Epithelial cell of esophagus (primary cell): ENCODE measurements at regions not wholly inside any gene's neighbourhood (a gene's known extent, or its start where the extent isn't known, plus 50 kb on each side); places are given as distances from the start of the nearest gene placed in this dataset.

Experiments used
- DNase-seq: peaks from one replicate; pipeline ENCODE4 v3.0.0; 2010; ENCODE audit warnings: low read depth
- H3K4me3 ChIP-seq: 2 replicates; pipeline ENCODE4 v1.5.1; 2011; ENCODE audit warnings: mild to moderate bottlenecking, low read length, control low read depth
- CTCF ChIP-seq: IDR thresholded peaks from 2 replicates; pipeline ENCODE4 v1.5.1; 2011; ENCODE audit warnings: low read depth, mild to moderate bottlenecking, low read length, control low read depth, inconsistent platforms; ENCODE audit not compliant: insufficient read depth; ENCODE audit errors: missing control alignments

- no peak for DNase-seq
- H3K4me3 ChIP-seq, result no peak overlapping the region
- TF ChIP-seq CTCF, result no peak
Measured at GRCh38 chr18:64589000-64589399, 440.1 kb upstream of the LINC00305 start.

- DNase-seq, result peak; percentile 1
- no peak for TF ChIP-seq CTCF
- no peak overlapping the region for H3K4me3 ChIP-seq
Measured at GRCh38 chr18:64566456-64566855, 417.6 kb upstream of the LINC00305 start.

DNA sequence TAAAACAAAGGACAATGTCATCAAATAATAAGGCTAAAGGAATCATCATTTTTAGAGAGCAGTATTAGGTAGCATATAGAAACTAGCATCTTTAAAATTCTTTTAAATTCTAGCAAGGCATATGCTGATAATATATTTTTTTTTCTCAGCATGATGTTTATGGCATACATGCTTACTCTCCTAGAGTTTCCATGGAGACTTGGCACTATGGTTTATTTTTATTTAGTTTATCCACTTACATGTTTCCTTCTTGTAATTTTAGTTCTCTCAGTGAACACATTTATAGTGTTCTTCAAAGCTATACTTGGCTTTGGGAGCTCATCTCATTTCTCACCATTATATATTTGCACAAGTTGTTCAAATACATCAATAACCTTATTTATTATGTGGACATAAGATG is 413.8 kb upstream of the LINC00305 start:
- no peak for DNase-seq
- no peak for TF ChIP-seq CTCF
- H3K4me3 ChIP-seq, result no peak overlapping the region

DNA sequence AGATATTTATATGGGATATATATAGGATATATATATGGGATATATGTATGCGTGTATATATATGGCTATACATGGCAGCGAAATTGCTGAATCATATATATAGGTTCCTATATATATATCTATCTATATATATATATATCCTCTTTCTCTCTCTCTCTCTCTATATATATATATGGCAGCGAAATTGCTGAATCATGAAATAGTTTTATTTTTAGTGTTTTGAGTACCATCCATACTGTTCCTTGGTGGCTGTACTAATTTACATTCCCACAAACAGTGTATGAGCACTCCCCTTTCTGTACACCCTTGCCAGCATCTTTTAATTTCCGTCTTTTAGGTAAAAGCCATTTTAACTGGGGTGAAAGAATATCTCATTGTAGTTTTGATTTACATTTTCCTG is 397.6 kb upstream of the LINC00305 start:
- no peak overlapping the region for H3K4me3 ChIP-seq
- DNase-seq, result no peak
- TF ChIP-seq CTCF, result no peak

DNA sequence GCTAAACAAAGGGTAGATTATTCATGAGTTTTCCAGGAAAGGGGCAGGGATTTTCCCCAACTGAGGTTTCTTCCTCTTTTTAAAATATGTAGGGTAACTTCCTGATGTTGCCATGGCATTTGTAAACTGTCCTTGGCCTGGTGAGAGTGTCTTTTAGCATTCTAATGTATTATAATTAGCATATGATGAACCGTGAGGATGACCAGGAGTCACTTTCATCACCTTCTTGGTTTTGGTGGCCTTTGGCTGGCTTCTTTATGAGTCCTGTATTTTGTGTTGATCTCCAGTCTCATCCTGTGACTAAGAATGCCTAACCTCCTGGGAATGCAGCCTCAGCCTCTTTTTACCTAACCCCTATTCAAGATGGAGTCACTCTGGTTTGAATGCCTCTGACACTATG is 391.0 kb upstream of the LINC00305 start:
- no peak for DNase-seq
- TF ChIP-seq CTCF, result no peak
- H3K4me3 ChIP-seq, result no peak overlapping the region

- DNase-seq, result no peak
- no peak overlapping the region for H3K4me3 ChIP-seq
- TF ChIP-seq CTCF, result no peak
Measured at GRCh38 chr18:64528646-64529045, 379.8 kb upstream of the LINC00305 start.

DNA sequence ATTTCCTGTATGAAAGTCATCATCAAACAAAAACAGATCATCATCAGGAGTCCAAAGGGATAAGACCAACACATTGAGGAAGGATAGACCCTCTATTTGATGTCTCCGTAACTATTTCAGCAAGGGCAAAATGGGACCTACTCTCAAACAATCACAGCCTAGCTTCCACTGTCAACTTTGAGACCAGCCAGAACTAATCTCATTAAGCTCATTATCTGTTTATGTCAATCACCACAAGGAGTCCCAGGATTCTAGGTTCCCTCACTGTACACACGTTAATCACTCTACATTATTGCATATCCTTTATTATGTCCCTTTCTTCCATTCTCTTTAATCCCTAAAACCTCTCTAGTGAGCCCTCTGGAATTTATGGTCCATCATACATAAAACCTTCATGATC is 370.3 kb upstream of the LINC00305 start:
- DNase-seq, result no peak
- no peak overlapping the region for H3K4me3 ChIP-seq
- no peak for TF ChIP-seq CTCF
